DOHH2 (cell line): ENCODE measurements at regions not wholly inside any gene's neighbourhood (a gene's known extent, or its start where the extent isn't known, plus 50 kb on each side); places are given as distances from the start of the nearest gene placed in this dataset.

Experiments
- CTCF ChIP-seq: fragments of 200-600 bp; sonication (generic); IDR thresholded peaks from one replicate; pipeline ENCODE4 v1.5.1; 2014; ENCODE audit warnings: antibody characterized with exemption, mild to moderate bottlenecking, low read depth, low read length; ENCODE audit not compliant: poor library complexity, severe bottlenecking
- EZH2phosphoT487 ChIP-seq: fragments of 200-600 bp; sonication (generic); IDR thresholded peaks from 2 replicates; pipeline ENCODE4 v1.6.1; 2017; ENCODE audit warnings: borderline replicate concordance, mild to moderate bottlenecking, antibody characterized with exemption, low read length, moderate library complexity, mixed read lengths

- no peak for TF ChIP-seq CTCF
- TF ChIP-seq EZH2phosphoT487 = no peak
Observed at GRCh38 chr5:60143942-60144549, 250.5 kb upstream of the PDE4D start.
